ENCODE measurements at regions not wholly inside any gene's neighbourhood (a gene's known extent, or its start where the extent isn't known, plus 50 kb on each side); places are given as distances from the start of the nearest gene placed in this dataset.

- DNase-seq: no peak
Measured at GRCh38 chr20:4095639-4096038, 53.0 kb upstream of the SMOX start.

DNA sequence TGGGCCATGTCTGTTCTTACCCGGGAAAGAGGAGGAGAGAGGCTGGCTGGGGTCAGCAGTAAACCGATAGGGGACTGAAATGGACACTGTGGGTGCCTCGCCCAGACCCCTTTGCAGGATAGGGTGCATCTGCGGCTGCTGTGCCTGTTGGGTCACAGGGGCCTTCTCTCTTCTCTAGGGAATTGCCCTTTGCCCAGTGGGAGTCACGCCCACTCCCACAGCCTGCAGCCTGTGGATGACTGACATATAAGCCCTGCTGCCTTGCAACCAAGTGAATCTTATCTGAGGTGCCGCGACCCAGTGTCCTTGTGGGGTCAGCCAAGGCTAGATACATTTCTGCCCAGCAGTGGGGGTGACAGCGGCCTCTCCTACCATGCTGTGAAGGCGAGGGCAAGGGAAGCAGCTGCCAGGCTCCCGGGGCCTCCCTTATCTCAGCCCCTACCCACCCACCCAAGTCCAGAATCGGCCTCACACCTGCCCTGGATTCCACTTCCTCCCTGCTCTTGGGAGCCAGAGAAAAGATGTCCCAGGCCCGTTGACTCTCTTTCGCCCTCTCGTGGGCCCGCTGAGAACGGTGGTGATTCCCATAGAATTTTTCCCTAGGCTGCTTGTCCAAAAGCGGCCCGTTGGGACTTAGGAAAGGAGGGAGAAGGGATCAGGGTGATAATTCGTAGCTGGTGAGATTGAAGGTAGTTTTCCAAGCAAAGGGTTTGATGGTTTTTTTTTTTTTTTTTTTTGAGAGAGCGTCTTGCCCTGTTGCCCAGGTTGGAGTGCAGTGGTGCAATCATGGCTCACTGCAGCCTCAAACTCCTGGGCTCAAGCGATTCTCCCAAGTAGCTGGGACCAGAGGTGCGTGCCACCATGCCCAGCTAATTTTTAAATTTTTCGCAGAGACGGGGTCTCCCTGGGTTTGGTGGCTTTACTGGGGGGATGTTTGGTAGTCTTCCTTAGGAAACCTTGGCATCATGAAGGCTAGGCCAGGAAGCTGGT, 56.8 kb upstream of the SMOX start:
- peak; percentile 28 for DNase-seq

- peak; percentile 64 for DNase-seq
Measured at GRCh38 chr20:4090756-4091489, 57.7 kb upstream of the SMOX start.

DNA sequence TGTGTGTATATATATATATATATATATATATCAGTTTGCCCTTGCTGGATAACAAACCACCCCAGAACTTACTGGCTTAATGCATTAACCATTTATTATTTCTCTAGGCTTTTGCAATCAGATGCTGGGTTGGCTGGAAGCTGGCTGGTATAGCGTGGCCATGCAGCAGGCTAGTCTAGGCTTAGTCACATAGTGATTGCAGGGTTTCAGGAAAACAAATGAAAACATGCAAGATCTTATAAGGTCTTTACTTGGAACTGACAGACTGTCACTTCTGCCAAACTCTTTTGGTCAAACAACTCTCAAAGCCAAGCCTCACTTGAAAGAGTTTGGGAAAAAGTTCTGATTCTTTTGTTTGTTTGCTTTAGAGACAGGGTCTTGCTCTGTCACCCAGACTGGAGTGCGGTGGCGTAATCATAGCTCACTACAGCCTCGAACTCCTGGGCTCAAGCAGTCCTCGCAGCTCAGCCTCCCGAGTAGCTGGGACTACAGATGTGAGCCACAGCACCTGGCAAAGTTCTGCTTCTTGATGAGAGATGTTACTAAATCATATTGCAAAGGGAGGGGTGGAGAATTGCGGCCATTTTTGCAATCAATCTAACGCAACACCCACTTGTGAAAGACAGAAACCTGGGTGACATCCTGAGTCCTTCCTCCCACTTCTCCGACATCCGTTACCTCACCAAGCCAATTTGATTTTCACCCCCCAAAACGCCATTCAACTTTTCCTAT, 58.7 kb upstream of the SMOX start:
- DNase-seq: no peak

- DNase-seq: no peak
Measured at GRCh38 chr20:4088766-4089165, 59.9 kb upstream of the SMOX start.

DNA sequence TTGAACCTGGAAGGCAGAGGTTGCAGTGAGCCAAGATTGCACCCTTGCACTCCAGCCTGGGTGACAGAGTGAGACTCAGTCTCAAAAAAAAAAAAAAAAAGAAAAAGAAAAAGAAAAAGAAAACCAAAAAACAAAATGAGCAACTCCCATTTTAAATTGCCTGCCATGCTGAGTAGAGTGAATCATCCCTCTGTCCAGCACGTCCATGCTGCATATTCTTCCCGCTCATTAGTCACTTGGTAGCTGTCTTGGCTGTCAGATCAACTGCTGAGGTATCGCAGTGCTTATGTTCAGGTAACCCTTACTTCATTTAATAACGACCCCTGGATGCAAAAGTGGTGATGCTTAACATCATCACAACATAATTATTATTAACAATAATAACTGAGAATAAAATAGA, 60.7 kb upstream of the SMOX start:
- DNase-seq: peak; percentile 39

GRCh38 chr20:4086771-4087687, 61.6 kb upstream of the SMOX start:
- DNase-seq: no peak

DNA sequence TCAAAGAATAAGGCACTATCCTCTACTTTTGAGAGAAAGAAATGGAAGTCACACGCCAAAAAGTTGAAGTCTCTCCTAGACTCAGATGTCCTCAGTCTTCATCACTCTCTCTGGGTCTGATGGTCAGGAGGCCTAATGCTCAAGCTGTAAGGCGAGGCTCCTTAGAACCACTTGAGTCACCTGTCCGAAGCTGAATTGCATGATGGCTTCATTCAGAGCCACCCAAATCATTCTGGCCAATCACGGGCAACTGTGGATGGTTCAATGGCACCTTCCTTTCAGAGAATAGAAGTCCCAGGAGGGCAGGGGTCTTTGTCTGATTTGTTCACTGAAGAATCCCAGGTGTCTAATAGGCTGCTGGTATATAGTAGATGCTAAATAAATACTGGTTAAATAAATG, 63.9 kb upstream of the SMOX start:
- DNase-seq: no peak

DNA sequence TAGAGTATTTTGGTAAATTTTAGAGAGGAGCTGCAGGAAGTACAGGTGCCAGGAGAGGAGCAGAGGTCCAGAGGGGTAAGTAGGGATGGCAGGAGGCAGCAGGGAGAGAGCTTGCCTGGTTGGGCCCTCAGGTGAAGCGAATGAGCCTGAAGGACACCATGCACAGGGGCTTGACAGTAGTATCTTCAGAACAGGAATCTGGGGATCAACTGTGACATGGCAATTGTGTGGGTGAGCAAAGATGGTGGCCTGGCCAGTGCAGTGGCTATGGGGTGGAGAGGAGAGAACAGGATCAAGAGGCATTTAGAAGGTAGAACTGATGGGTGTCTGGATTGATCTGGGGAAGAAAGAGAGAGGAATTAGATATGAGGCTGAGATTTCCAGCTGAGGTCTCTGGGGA, 64.5 kb upstream of the SMOX start:
- DNase-seq: no peak

DNA sequence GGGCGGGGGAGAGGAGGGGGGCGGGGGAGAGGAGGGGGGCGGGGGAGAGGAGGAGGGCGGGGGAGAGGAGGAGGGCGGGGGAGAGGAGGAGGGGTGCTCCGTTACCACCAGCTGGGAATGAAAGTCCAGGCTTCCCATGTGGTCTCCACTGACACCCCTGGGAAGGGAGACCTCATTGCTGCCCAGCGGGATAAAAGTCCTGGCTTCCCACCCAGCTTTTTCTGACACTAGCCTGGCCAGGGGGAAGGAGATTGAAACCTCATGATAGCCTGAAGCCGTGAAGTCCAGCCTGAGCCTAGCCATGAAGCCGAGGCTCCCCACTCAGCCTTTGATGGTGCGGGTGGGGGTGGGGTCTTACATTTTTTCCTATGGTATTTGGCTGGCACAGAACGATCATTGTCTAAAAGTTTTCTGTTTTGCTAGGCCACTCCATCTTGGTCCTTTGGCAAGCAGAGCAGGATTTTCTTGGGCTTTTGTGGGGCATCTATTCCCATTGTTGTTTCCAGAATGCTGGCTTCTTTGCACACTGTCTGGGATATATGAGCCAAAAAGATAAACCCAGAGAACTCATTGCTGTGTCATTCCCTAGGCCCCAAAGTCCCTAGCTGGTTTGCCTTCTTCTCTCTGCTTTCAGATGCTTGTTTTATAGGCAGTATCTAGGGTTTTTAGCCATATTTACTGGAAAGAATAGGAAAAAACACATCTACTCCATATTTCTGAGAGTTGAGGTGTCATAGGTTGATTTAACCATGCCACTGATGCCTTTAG, 65.3 kb upstream of the SMOX start:
- DNase-seq: no peak

GRCh38 chr20:4082406-4083097, 66.1 kb upstream of the SMOX start:
- no peak for DNase-seq

GRCh38 chr20:4081421-4081820, 66.1 kb upstream of the RNF24 start:
- no peak for DNase-seq

DNA sequence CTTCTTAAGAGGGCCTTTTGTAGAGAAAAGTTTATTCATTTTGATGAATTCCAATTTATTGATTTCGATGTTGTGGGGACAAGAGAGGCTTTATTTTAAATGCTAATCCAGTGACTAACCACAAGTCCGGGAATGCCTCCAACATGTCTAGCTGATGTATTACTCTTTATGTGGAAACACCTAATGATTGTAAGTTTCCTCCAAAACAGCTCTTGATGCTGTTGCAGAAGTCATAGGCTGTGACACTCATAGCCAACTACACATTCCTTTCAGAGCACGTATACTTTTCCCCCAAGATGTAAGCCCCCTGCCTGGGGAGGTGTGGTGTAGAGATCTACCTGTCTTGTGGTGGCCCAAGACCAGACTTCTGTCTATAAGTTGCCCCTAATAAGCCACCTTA, 61.3 kb upstream of the RNF24 start:
- peak; percentile 50 for DNase-seq

DNA sequence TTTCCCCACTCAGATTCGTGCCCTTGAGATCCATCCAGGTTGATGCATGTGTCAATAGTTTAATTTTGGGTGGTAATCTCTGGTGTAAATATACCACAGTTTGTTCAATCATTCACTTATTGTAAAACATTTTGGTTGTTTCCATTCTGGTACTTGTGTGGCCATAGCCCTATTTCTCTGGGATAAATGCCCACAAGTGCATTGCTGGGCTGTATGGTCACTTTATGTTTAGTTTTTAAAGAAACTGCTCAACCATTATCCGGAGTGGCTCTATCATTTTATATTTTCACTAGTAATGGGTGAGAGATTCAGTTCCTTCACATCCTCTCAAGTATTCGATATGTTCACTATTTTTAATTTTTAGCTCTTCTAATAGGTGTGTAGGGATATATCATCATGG, 60.7 kb upstream of the RNF24 start:
- no peak for DNase-seq

- DNase-seq: no peak
Measured at GRCh38 chr20:4074877-4075455, 59.6 kb upstream of the RNF24 start.

DNA sequence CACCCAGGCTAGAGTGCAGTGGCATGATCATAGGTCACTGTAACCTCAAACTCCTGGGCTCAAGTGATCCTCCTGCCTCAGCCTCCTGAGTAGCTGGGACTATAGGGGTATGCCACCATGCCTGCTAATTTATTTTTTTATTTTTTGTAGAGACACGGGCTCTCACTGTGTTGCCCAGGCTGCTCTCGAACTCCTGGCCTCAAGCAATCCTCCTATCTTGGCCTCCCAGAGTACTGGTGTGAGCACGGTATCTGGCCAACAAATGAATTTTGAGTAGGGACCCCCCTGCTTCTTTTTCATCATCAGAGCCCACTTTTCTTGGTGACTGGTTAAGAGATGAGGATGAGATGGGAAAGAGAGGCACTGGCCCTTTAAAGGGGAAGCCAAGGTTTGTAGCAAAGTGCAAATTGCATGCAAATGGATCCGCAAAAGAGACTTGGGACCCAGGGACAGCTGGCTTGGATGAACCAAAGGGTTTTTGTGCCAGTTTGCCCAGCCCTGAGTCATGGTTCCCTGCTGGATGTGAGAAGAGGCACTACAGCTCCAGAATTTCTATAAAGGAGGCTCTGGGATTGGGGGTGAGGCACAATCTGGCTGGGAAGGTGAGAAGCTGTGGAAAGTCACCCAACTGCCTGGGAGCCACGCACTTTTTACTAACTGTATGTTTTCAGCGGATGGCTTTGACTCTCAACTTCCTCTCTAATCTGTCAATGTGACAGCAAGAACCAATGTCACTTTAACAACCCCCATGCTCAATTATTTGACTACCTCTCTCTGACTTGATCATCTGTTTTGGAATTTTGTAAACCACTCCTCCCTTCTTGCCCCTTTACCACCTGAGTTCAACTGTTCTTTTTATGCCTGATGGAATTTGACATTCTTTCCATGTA, 58.7 kb upstream of the RNF24 start:
- DNase-seq: no peak

DNA sequence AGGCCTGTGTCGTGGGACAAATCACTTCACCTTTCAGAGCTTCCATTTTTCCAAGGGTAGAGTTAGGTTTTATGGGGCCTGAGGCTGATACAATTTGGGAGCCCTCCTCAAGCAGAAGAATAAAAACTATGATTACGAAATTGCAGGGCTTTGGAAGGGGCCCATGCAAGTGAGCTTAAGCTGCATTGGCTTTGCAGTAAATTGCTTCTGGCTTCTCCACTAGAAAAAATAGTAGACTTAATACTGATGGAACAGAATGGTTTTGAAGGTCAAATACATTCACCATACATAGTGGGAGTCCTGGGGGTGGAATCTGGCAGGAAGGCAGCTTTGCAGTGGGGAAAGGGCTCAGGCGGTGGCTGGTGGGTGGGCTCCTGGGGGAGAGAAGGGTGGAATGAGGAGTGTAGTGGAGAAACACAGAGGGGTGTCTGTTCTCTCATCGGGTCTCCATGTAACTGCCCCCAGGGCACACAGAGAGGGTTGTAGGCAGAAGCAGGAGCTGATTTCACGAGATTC, 55.9 kb upstream of the RNF24 start:
- DNase-seq: no peak

- DNase-seq: no peak
Measured at GRCh38 chr20:4070323-4071177, 55.2 kb upstream of the RNF24 start.
